Upper lobe of left lung (tissue), 4 donors: ENCODE measurements at regions not wholly inside any gene's neighbourhood (a gene's known extent, or its start where the extent isn't known, plus 50 kb on each side); places are given as distances from the start of the nearest gene placed in this dataset.

Experiments used
- EP300 ChIP-seq, 4 donors: sonication (generic); formaldehyde crosslinking; IDR thresholded peaks; one replicate each; pipeline ENCODE4 v1.5.1; 2017; ENCODE audit warnings: antibody characterized with exemption in 4 of 4, control low read depth in 2 of 4
- POLR2A ChIP-seq, 4 donors: fragments of 450-650 bp; IDR thresholded peaks; one replicate each; pipeline ENCODE4 v1.5.1; 2016 to 2017; ENCODE audit warnings: antibody characterized with exemption in 4 of 4, mild to moderate bottlenecking in 2 of 4
- TF ChIP-seq, protein P1 (sequence below), 6 experiments: fragments of 450-650 bp in 4 of 6; fragments of 200-600 bp in 2 of 6; sonication (generic) in 2 of 6; IDR thresholded peaks; one replicate each; pipeline ENCODE4 v1.5.1; 2016 to 2019; ENCODE audit warnings: antibody characterized with exemption in 6 of 6

DNA sequence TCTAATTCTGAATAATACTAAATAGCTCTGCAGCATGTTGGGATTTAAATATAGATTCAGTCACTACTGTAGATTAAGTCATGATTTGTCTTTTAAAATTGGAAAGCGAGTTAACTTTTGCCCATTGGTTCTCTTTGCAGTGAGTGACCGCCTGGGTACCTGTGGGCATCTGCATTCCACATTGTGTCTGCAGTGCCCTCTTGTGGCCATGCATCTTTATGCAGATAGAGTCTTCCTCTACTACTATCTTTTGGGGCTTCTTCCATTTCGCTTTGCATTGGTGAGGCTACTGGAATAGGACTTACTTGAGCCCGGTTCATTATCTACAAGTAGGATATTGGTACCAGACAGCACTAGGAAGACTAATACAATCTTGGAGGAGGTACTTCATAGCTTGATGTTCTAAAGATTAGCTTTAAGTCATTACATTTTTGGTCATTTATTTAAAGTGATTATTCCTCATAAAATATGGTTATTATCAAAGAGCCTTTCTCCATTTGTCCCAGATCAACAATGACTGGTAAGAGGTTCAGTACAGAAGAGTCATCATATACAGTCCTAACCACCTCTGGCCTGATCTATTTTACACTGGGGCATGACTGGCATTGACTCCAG lies 203.0 kb downstream of the SOCS6 start:
- TF ChIP-seq, protein P1, sequence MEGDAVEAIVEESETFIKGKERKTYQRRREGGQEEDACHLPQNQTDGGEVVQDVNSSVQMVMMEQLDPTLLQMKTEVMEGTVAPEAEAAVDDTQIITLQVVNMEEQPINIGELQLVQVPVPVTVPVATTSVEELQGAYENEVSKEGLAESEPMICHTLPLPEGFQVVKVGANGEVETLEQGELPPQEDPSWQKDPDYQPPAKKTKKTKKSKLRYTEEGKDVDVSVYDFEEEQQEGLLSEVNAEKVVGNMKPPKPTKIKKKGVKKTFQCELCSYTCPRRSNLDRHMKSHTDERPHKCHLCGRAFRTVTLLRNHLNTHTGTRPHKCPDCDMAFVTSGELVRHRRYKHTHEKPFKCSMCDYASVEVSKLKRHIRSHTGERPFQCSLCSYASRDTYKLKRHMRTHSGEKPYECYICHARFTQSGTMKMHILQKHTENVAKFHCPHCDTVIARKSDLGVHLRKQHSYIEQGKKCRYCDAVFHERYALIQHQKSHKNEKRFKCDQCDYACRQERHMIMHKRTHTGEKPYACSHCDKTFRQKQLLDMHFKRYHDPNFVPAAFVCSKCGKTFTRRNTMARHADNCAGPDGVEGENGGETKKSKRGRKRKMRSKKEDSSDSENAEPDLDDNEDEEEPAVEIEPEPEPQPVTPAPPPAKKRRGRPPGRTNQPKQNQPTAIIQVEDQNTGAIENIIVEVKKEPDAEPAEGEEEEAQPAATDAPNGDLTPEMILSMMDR (IDR thresholded peaks at IDR 0.05), result peak; percentile 44 to 77 (median 54)
- no peak for TF ChIP-seq POLR2A (IDR thresholded peaks at IDR 0.05)
- TF ChIP-seq EP300 (IDR thresholded peaks at IDR 0.05), result no peak
